HG03565 (cell line): ENCODE measurements at regions not wholly inside any gene's neighbourhood (a gene's known extent, or its start where the extent isn't known, plus 50 kb on each side); places are given as distances from the start of the nearest gene placed in this dataset.
A peak's percentile ranks its signal among the peaks of the same experiment; 100 is the strongest.
"Not testable (repeated sequence)": the region's sequence is repeated elsewhere in the genome, so short reads cannot be mapped to it uniquely, and the experiment has no call there.

Experiments
- ATAC-seq: cut with Tn5 transposase; IDR thresholded peaks from one replicate; pipeline ENCODE4 v1.9.1; 2021; ENCODE audit warnings: mild to moderate bottlenecking, moderate library complexity; ENCODE audit not compliant: unreplicated experiment

- no peak for ATAC-seq
These were observed 597.3 kb upstream of the CLINT1 start for GRCh38 chr5:158456241-158456640.

- ATAC-seq, result no peak
These were observed 593.2 kb upstream of the CLINT1 start for GRCh38 chr5:158451993-158452672.

- ATAC-seq, result no peak
These were observed 592.5 kb upstream of the CLINT1 start for GRCh38 chr5:158451203-158451992.

GRCh38 chr5:158450751-158451171, 591.8 kb upstream of the CLINT1 start:
- no peak for ATAC-seq

- ATAC-seq, result not testable (repeated sequence)
These were observed 587.8 kb upstream of the CLINT1 start for GRCh38 chr5:158446761-158447160.

- ATAC-seq, result not testable (repeated sequence)
These were observed 580.3 kb upstream of the CLINT1 start for GRCh38 chr5:158439204-158439603.

GRCh38 chr5:158436271-158437065, 577.5 kb upstream of the CLINT1 start:
- no peak for ATAC-seq

- peak; percentile 66 for ATAC-seq
These were observed 576.2 kb upstream of the CLINT1 start for GRCh38 chr5:158435161-158435616.

- no peak for ATAC-seq
These were observed 575.8 kb upstream of the CLINT1 start for GRCh38 chr5:158434749-158435148.

GRCh38 chr5:158433634-158434033, 574.7 kb upstream of the CLINT1 start:
- no peak for ATAC-seq

GRCh38 chr5:158431369-158432029, 572.6 kb upstream of the CLINT1 start:
- ATAC-seq, result no peak

- no peak for ATAC-seq
These were observed 571.8 kb upstream of the CLINT1 start for GRCh38 chr5:158430798-158431167.

GRCh38 chr5:158430166-158430797, 571.3 kb upstream of the CLINT1 start:
- no peak for ATAC-seq

GRCh38 chr5:158429564-158429963, 570.6 kb upstream of the CLINT1 start:
- ATAC-seq, result no peak

GRCh38 chr5:158423623-158424200, 564.8 kb upstream of the CLINT1 start:
- ATAC-seq, result no peak

GRCh38 chr5:158422653-158423515, 563.9 kb upstream of the CLINT1 start:
- ATAC-seq, result no peak

- no peak for ATAC-seq
These were observed 562.4 kb upstream of the CLINT1 start for GRCh38 chr5:158421319-158421718.

- ATAC-seq, result no peak
These were observed 560.2 kb upstream of the CLINT1 start for GRCh38 chr5:158419186-158419585.

- ATAC-seq, result no peak
These were observed 555.8 kb upstream of the CLINT1 start for GRCh38 chr5:158414780-158415179.
